ENCODE measurements at regions not wholly inside any gene's neighbourhood (a gene's known extent, or its start where the extent isn't known, plus 50 kb on each side); places are given as distances from the start of the nearest gene placed in this dataset.

DNA sequence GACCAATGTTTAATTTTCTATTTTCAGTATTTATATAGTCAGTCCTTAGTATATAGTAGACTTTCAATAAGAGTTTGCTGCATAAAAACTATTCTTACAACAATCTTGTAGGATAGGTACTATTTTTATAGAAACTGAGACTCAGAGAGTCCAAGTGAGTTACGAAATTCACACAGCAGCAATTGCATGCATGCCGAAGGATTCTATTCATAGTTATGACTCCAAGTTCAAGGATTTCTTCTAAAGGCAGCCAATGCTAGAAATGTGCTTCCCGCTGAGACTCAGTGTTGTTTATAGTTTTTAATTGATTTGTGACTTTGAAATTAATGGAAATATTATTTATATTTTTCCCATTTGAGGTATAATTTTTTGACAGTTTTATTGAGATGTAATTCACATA, 62.7 kb upstream of the CSNK1A1L start:
- H3K4me2 ChIP-seq (ENCODE audit: extremely low read depth, insufficient read depth, low read length), result no peak overlapping the region
- no peak overlapping the region for H3K4me3 ChIP-seq (replicated peaks in 1 of 4; ENCODE audit: control extremely low read depth in 1 of 4, insufficient read depth in 1 of 4, low read depth in 3 of 4, low read length in 4 of 4)
- H4K20me1 ChIP-seq (ENCODE audit: control insufficient read depth, extremely low read depth, insufficient read depth, low read length), result no peaks in the 10 kb centered on the region
- no peak for TF ChIP-seq EZH2 (IDR thresholded peaks at IDR 0.05; ENCODE audit: low read length, missing control alignments)
- no peaks in the 10 kb centered on the region for H3K9me3 ChIP-seq (ENCODE audit: control insufficient read depth, insufficient read depth, low read depth, low read length)
- H3K27ac ChIP-seq (ENCODE audit: insufficient read depth, low read length), result no peak overlapping the region
- DNase-seq (ENCODE audit: low read depth in 2 of 2), result no peak
- no peaks in the 10 kb centered on the region for H3K36me3 ChIP-seq (ENCODE audit: control insufficient read depth, insufficient read depth, low read length)
- no peaks in the 10 kb centered on the region for H3K27me3 ChIP-seq (ENCODE audit: control insufficient read depth, insufficient read depth, low read length)
- H3K9ac ChIP-seq (ENCODE audit: insufficient read depth, low read length), result no peak overlapping the region
- no peaks in the 10 kb centered on the region for H3K79me2 ChIP-seq (ENCODE audit: control insufficient read depth, insufficient read depth, low read length)
- no peak overlapping the region for H2AFZ ChIP-seq (ENCODE audit: low read length)
- peaks cover 2% of the 10 kb centered on the region for H3K4me1 ChIP-seq (ENCODE audit: control insufficient read depth, extremely low read depth, insufficient read depth, low read length)

GRCh38 chr13:37164635-37165034, 59.2 kb upstream of the CSNK1A1L start:
- no peak overlapping the region for H3K9ac ChIP-seq (ENCODE audit: insufficient read depth, low read length)
- TF ChIP-seq CTCF (conservative IDR thresholded peaks at IDR 0.05 in 1 of 2, IDR thresholded peaks at IDR 0.05 in 1 of 2; ENCODE audit: low read depth in 1 of 2, low read length in 2 of 2), result no peak
- H3K36me3 ChIP-seq (ENCODE audit: control insufficient read depth, insufficient read depth, low read length), result no peaks in the 10 kb centered on the region
- H2AFZ ChIP-seq (ENCODE audit: low read length), result no peak overlapping the region
- H3K79me2 ChIP-seq (ENCODE audit: control insufficient read depth, insufficient read depth, low read length), result no peaks in the 10 kb centered on the region
- H3K27me3 ChIP-seq (ENCODE audit: control insufficient read depth, insufficient read depth, low read length), result no peaks in the 10 kb centered on the region
- H3K4me1 ChIP-seq (ENCODE audit: control insufficient read depth, extremely low read depth, insufficient read depth, low read length), result peaks cover 2% of the 10 kb centered on the region
- no peak for DNase-seq (ENCODE audit: low read depth in 2 of 2)
- no peak overlapping the region for H3K27ac ChIP-seq (ENCODE audit: insufficient read depth, low read length)
- H3K4me2 ChIP-seq (ENCODE audit: extremely low read depth, insufficient read depth, low read length), result no peak overlapping the region
- H3K4me3 ChIP-seq (replicated peaks in 1 of 4; ENCODE audit: control extremely low read depth in 1 of 4, insufficient read depth in 1 of 4, low read depth in 3 of 4, low read length in 4 of 4), result no peak overlapping the region
- no peaks in the 10 kb centered on the region for H3K9me3 ChIP-seq (ENCODE audit: control insufficient read depth, insufficient read depth, low read depth, low read length)
- no peaks in the 10 kb centered on the region for H4K20me1 ChIP-seq (ENCODE audit: control insufficient read depth, extremely low read depth, insufficient read depth, low read length)

DNA sequence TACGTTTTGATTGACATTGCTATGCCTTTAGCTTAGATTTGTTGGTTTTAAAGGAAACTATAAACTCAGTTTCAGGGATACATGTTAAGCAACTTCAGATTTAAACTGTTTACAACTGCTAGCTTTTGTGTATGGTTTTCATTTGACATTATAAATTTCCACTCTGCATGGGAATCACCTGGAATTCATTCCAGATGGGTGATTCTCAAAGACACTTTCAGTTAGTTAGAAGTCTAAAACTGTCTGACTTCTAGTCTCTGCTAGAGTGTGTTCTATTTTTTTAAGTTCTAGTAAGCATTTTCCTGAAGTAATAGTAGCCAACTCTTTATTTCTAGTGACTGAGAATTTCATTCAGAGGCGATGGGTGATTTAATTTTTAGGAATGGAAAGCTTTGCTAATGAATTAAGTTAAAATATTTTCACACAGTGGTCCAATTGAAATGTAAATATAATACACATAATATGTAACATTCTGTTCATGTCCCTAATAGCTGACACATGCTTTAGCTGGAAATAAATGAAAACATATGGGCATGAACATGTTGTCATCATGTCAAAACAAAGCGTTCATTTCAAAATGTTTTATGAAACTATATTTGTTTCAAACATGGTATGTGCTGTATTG, 58.3 kb upstream of the CSNK1A1L start:
- H3K4me1 ChIP-seq (ENCODE audit: control insufficient read depth, extremely low read depth, insufficient read depth, low read length), result no peaks in the 10 kb centered on the region
- H3K36me3 ChIP-seq (ENCODE audit: control insufficient read depth, insufficient read depth, low read length), result no peaks in the 10 kb centered on the region
- no peaks in the 10 kb centered on the region for H4K20me1 ChIP-seq (ENCODE audit: control insufficient read depth, extremely low read depth, insufficient read depth, low read length)
- no peak overlapping the region for H3K9ac ChIP-seq (ENCODE audit: insufficient read depth, low read length)
- H3K4me2 ChIP-seq (ENCODE audit: extremely low read depth, insufficient read depth, low read length), result peak overlapping the region; percentile 15
- TF ChIP-seq CTCF (conservative IDR thresholded peaks at IDR 0.05 in 1 of 2, IDR thresholded peaks at IDR 0.05 in 1 of 2; ENCODE audit: low read depth in 1 of 2, low read length in 2 of 2) (no peak), EZH2 (IDR thresholded peaks at IDR 0.05; ENCODE audit: low read length, missing control alignments) (no peak)
- no peaks in the 10 kb centered on the region for H3K79me2 ChIP-seq (ENCODE audit: control insufficient read depth, insufficient read depth, low read length)
- no peak overlapping the region for H2AFZ ChIP-seq (ENCODE audit: low read length)
- H3K27ac ChIP-seq (ENCODE audit: insufficient read depth, low read length), result no peak overlapping the region
- H3K4me3 ChIP-seq (replicated peaks in 1 of 4; ENCODE audit: control extremely low read depth in 1 of 4, insufficient read depth in 1 of 4, low read depth in 3 of 4, low read length in 4 of 4), result no peak overlapping the region
- H3K9me3 ChIP-seq (ENCODE audit: control insufficient read depth, insufficient read depth, low read depth, low read length), result no peaks in the 10 kb centered on the region
- no peaks in the 10 kb centered on the region for H3K27me3 ChIP-seq (ENCODE audit: control insufficient read depth, insufficient read depth, low read length)
- DNase-seq (ENCODE audit: low read depth in 2 of 2), result peak in 1 of 2 donors; percentile 18

All from fibroblast of lung (primary cell).